EL (cell line): ENCODE measurements at regions not wholly inside any gene's neighbourhood (a gene's known extent, or its start where the extent isn't known, plus 50 kb on each side); places are given as distances from the start of the nearest gene placed in this dataset.

Experiments
- DNase-seq: peaks from one replicate; pipeline ENCODE4 v3.0.0-alpha.2; 2016

GRCh38 chr2:140061240-140061639 lies 1281.0 kb upstream of the NXPH2 start:
- no peak for DNase-seq

GRCh38 chr2:140057928-140058327 lies 1277.7 kb upstream of the NXPH2 start:
- DNase-seq = no peak

DNA sequence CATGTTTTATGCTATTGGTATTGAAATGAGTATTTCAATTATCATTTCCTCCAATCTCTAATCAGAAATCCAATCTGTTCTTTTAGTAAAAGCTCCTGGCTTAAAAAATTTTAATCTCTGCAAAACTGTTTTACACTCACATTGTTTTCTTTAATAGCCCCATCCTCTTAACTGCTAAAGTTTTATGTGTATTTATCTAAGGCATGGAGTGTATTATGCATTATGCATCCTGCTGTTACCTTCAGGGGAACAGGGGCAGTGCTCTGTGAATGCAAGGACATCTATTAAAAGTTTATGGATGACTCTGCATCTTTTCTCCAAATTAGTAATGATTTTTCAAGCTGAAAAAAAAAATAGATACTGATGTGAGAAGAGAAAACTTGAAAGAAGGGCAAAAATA lies 1261.6 kb upstream of the NXPH2 start:
- DNase-seq = no peak

- no peak for DNase-seq
Observed at GRCh38 chr2:140041239-140041638, 1261.0 kb upstream of the NXPH2 start.

GRCh38 chr2:140033638-140034037 lies 1253.4 kb upstream of the NXPH2 start:
- DNase-seq = no peak

DNA sequence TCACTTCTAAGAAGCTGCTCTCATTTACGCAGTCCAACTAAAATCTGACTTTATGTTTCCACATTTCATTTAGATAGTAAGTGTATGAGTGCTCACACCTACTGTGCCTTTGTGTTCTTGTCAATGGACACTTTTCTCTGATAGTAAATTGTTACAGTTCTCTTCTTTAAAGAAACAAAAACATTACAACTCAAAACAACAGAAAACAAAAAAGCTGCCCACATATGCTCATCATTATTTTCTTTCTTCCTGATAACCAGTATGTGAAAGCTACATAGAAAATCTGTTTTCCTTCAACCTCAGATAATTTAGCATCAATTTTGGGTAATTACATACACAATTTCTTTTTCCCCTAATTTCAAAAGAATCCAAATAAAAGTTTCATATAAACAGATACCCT lies 1247.8 kb upstream of the NXPH2 start:
- no peak for DNase-seq

DNA sequence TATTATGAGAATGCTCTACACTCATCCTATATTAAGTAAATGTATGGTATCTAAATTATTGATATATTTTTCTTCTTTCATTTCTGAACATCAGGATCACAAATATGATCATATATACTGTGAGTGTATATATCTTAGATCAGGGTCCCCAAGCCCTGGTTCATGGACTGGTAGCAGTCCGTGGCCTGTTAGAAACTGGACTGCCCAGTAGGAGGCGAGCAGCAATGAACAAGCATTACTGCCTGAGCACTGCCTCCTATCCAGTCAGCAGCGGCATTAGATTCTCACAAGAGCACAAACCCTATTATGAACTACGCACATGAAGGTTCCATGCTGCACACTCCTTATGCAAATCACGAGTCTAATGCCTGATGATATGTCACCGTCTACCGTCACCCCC lies 1247.1 kb upstream of the NXPH2 start:
- DNase-seq = no peak

GRCh38 chr2:140023291-140023690 lies 1243.1 kb upstream of the NXPH2 start:
- no peak for DNase-seq

DNA sequence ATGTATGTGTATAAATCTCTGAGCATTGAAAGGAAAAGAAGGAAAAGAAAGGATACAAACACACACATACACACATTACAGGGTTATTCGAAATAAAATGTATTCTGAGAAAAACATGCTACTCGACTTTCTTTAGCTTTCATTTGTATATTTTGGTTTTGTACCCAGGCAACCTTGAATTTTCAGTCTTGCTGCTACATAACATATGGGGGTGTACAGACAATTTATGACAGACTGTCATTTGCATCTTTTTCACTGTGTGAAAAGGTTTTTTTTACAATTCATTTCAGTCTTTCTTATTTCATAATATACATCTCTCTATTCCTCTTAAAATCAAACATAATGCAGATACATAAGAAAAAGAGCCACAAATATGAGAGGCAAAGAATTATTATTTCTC lies 1238.4 kb upstream of the NXPH2 start:
- DNase-seq = no peak

GRCh38 chr2:140014204-140014546 lies 1234.0 kb upstream of the NXPH2 start:
- no peak for DNase-seq

DNA sequence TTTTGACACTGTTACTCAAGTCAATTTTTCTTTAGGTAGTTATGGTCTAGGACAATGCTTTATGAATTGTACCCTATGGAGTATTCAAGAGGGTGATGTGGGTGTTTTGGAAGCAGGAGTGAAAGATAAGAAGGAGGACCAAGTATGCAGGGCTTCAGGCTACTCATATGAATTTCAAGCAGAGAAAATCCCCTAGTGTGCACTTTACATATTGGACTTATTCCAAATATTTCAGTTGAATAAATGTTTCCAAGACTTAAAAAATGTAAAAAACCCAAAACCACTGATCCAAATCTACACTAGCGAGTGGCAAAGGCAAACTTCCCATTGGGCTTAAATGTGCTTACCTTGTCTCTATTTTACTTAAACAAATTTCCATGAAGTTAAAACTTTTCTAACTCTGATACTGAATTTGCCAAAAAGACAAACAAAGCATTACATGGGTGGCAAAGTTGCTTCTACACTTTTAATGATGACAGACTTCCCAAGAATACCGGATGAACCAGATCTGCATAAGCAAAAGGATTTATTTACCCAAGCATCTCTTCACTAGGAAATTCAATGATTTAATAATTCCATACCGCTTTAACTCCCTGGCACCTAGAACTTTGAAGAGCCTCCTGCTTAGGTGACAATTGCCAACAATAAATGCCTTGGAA lies 1233.5 kb upstream of the NXPH2 start:
- DNase-seq = no peak

- DNase-seq = no peak
Observed at GRCh38 chr2:140011287-140011686, 1231.1 kb upstream of the NXPH2 start.

DNA sequence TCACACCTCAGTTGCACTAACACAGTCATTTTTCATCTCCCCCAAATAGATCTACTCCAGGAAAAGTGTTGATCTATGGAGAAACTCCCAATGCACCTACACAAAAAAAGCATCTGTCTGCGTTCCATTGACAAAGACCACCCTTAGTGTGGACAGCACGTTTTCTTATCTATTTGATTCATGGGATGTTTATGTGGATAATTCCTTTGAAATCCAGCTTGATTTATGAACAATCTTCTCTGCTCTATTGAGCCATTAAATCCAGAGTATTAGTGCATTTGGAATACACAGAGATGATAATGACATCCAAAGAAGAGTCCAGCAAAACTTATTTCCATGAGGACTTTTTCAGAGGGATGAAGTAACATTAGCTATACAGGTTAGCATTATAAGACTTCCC lies 1221.9 kb upstream of the NXPH2 start:
- DNase-seq = no peak

DNA sequence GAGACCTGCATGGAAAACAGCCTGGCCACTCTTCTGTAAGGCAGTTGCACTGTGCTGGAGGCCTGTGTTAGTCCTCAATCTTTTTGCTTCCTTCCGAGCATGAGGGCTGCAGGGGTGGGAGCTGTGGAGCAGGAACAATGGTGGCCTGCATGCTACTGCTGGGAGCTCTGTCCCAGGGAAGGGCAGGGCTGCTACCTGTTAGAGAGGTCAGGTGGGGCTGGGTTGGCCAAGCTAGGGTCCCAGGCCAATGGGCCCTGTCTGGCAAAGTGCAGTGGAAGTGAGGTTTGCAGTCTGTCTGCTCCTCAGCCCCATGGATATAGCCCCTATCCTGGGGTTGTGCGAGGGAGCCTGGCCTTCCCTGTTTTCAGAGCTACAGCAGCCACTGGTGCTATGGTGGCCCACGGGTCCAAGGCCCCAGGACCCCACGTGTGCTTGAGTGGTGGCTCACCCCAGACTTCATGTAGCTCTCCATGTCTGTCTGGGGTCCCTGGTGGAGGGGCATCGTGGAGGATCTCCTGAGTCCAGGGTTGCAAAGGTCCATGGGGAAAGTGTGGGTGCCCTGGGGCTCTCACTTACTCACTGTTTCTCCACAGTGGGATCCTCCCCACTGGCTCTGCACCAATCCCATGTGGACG lies 1212.6 kb upstream of the NXPH2 start:
- no peak for DNase-seq

- DNase-seq = no peak
Observed at GRCh38 chr2:139992078-139992477, 1211.9 kb upstream of the NXPH2 start.

GRCh38 chr2:139990646-139991335 lies 1210.6 kb upstream of the NXPH2 start:
- no peak for DNase-seq

GRCh38 chr2:139969323-139969722 lies 1189.1 kb upstream of the NXPH2 start:
- DNase-seq = no peak

DNA sequence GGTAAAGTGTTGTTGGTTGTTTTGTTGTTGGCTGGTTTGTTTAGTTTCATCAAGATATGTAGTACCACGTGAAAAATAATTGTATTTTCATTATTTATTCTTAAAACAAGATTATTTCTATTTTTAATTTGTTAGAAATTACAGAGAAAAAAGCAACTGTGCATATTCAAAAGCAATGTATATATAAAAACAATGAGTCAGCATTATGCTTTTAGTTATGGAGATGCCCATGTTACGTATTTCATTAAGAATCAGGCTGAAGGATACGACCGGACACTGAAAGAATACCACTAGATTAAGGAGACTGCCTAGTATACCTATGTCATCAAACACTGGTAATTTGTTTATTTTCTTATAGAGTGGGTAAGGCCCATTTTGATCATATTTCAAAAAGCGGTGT lies 1188.4 kb upstream of the NXPH2 start:
- DNase-seq = no peak

DNA sequence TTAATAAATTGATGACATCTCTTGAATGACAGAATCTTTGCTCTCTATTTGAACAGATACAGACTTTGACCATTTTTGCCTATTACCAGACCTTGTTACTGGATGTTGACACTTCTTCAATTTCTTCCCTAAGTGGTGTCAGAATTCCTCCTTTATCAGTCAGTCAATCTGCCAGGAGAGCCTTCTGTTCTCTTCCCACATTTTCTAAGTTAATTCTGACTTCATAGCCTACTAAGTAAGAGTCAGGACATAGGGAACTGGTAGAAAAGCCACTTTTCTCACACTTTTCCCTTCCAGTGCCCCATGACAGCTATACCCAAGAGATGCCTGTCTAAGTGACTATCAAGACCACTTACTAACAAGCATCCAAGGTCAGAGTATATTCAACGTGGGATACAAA lies 1187.5 kb upstream of the NXPH2 start:
- no peak for DNase-seq

GRCh38 chr2:139964721-139965440 lies 1184.7 kb upstream of the NXPH2 start:
- DNase-seq = no peak

DNA sequence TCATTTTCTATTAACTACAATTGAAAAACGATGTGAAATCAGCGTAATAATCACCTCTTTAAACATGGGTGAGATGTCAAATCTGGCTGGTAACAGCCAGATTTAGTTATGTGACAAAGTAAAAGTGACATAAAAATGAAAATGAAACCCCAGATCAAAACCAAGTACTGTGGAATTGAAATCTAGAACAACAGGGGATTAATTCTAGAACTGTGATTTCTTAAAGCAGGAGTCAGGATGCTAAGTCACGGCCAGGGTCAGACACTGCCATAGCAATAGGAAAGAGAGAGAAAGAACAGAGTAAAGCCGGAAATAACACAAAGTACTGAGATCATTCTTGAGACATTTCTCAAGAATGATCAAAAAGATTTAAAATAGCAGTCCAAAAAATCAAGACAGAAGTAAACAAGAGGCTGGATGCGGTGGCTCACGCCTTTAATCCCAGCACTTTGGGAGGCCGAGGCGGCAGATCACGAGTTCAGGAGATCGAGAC lies 1183.7 kb upstream of the NXPH2 start:
- DNase-seq = no peak

- DNase-seq = no peak
Observed at GRCh38 chr2:139949242-139949972, 1169.2 kb upstream of the NXPH2 start.

- DNase-seq = no peak
Observed at GRCh38 chr2:139946690-139947089, 1166.5 kb upstream of the NXPH2 start.
